Esophagus muscularis mucosa (tissue), 3 donors: ENCODE measurements at regions not wholly inside any gene's neighbourhood (a gene's known extent, or its start where the extent isn't known, plus 50 kb on each side); places are given as distances from the start of the nearest gene placed in this dataset.

ENCODE experiments used
- CTCF ChIP-seq, 3 experiments: fragments of 200-600 bp in 2 of 3; fragments of 450-650 bp in 1 of 3; sonication (generic) in 2 of 3; IDR thresholded peaks; one replicate each; pipeline ENCODE4 v1.5.1; 2017 to 2019; ENCODE audit warnings: antibody characterized with exemption in 3 of 3, mild to moderate bottlenecking in 2 of 3, moderate library complexity in 1 of 3
- POLR2A ChIP-seq: fragments of 450-650 bp; IDR thresholded peaks from one replicate; pipeline ENCODE4 v1.6.1; 2017; ENCODE audit warnings: antibody characterized with exemption, moderate library complexity, mild to moderate bottlenecking, low read depth

- TF ChIP-seq CTCF (IDR thresholded peaks at IDR 0.05) (no peak), POLR2A (no peak)
These were observed 272.0 kb upstream of the TMTC4 start for GRCh38 chr13:100946588-100946987.
